Stromal cell of bone marrow (primary cell): ENCODE measurements at regions not wholly inside any gene's neighbourhood (a gene's known extent, or its start where the extent isn't known, plus 50 kb on each side); places are given as distances from the start of the nearest gene placed in this dataset.
"Not testable (repeated sequence)": the region's sequence is repeated elsewhere in the genome, so short reads cannot be mapped to it uniquely, and the experiment has no call there.

Source experiments
- DNase-seq: peaks from one replicate; pipeline ENCODE4 v3.0.0-alpha.2; 2012; ENCODE audit warnings: low read depth

GRCh38 chr2:21194147-21194546 lies 70.4 kb downstream of the TDRD15 start:
- no peak for DNase-seq

- DNase-seq: no peak
Measured at GRCh38 chr2:21194858-21195271, 71.1 kb downstream of the TDRD15 start.

- no peak for DNase-seq
Measured at GRCh38 chr2:21195326-21195725, 71.6 kb downstream of the TDRD15 start.

GRCh38 chr2:21198637-21199036 lies 74.9 kb downstream of the TDRD15 start:
- no peak for DNase-seq

GRCh38 chr2:21203976-21204375 lies 80.2 kb downstream of the TDRD15 start:
- DNase-seq: no peak

GRCh38 chr2:21214085-21214484 lies 90.3 kb downstream of the TDRD15 start:
- not testable (repeated sequence) for DNase-seq

GRCh38 chr2:21217442-21217841 lies 93.7 kb downstream of the TDRD15 start:
- no peak for DNase-seq

- no peak for DNase-seq
Measured at GRCh38 chr2:21220930-21221329, 97.2 kb downstream of the TDRD15 start.

GRCh38 chr2:21223618-21224017 lies 99.8 kb downstream of the TDRD15 start:
- DNase-seq: no peak

- no peak for DNase-seq
Measured at GRCh38 chr2:21228041-21228895, 104.5 kb downstream of the TDRD15 start.

- no peak for DNase-seq
Measured at GRCh38 chr2:21229302-21229701, 105.5 kb downstream of the TDRD15 start.

- DNase-seq: no peak
Measured at GRCh38 chr2:21230140-21230539, 106.4 kb downstream of the TDRD15 start.

GRCh38 chr2:21231985-21232384 lies 108.2 kb downstream of the TDRD15 start:
- no peak for DNase-seq

- no peak for DNase-seq
Measured at GRCh38 chr2:21233194-21233593, 109.4 kb downstream of the TDRD15 start.

GRCh38 chr2:21234001-21234400 lies 110.2 kb downstream of the TDRD15 start:
- DNase-seq: no peak

GRCh38 chr2:21234464-21235120 lies 110.8 kb downstream of the TDRD15 start:
- no peak for DNase-seq

GRCh38 chr2:21239749-21240148 lies 116.0 kb downstream of the TDRD15 start:
- not testable (repeated sequence) for DNase-seq

GRCh38 chr2:21244161-21244560 lies 120.4 kb downstream of the TDRD15 start:
- no peak for DNase-seq

- no peak for DNase-seq
Measured at GRCh38 chr2:21245565-21245964, 121.8 kb downstream of the TDRD15 start.

- DNase-seq: no peak
Measured at GRCh38 chr2:21249367-21249766, 125.6 kb downstream of the TDRD15 start.

- DNase-seq: no peak
Measured at GRCh38 chr2:21250673-21251072, 126.9 kb downstream of the TDRD15 start.

GRCh38 chr2:21251216-21251980 lies 127.6 kb downstream of the TDRD15 start:
- no peak for DNase-seq
